H1 (cell line): ENCODE measurements at regions not wholly inside any gene's neighbourhood (a gene's known extent, or its start where the extent isn't known, plus 50 kb on each side); places are given as distances from the start of the nearest gene placed in this dataset.

ENCODE experiments used
- CTCF ChIA-PET: fragments of 300-600 bp; sonication (Branson Sonifier 250); formaldehyde crosslinking; loops from one replicate; lab custom pipeline; 2021; ENCODE audit not compliant: partially characterized antibody; lab: Charles Lee
- POLR2A ChIA-PET: fragments of 300-600 bp; sonication (Branson Sonifier 250); formaldehyde crosslinking; loops from one replicate; lab custom pipeline; 2021; ENCODE audit warnings: inconsistent platforms; ENCODE audit not compliant: partially characterized antibody; lab: Charles Lee
- DNase-seq, 2 experiments: peaks; one replicate each; pipeline versions ENCODE4 v3.0.0 to v3.0.0-alpha.2; 2010 to 2022; ENCODE audit warnings: low spot score in 2 of 2, low read depth in 1 of 2, mixed read lengths in 1 of 2
- FAIRE-seq: peaks from 2 replicates; lab custom pipeline; 2011; peaks lifted over from hg19 to GRCh38; lab: Jason Lieb, UNC
- H2AFZ ChIP-seq: 2 replicates; pipeline ENCODE4 v1.8.1; 2012; ENCODE audit warnings: low read length, inconsistent platforms
- H2AK5ac ChIP-seq: 2 replicates; pipeline ENCODE4 v1.6.1; 2013; ENCODE audit warnings: low read depth, low read length
- H2BK120ac ChIP-seq: replicated peaks from 2 replicates; pipeline ENCODE3; 2013; ENCODE audit warnings: low read depth, low read length, inconsistent platforms
- H2BK12ac ChIP-seq: 2 replicates; pipeline ENCODE4 v1.6.1; 2013; ENCODE audit warnings: low read depth, low read length
- H2BK15ac ChIP-seq: 2 replicates; pipeline ENCODE4 v1.6.1; 2013; ENCODE audit warnings: low read length
- H2BK20ac ChIP-seq: 2 replicates; pipeline ENCODE4 v1.6.1; 2013; ENCODE audit warnings: low read length
- H2BK5ac ChIP-seq: 2 replicates; pipeline ENCODE4 v1.6.1; 2013; ENCODE audit warnings: low read depth, low read length
- H3K14ac ChIP-seq: 2 replicates; pipeline ENCODE4 v1.6.1; 2013; ENCODE audit warnings: inconsistent platforms; ENCODE audit not compliant: insufficient read length
- H3K18ac ChIP-seq: 2 replicates; pipeline ENCODE4 v1.6.1; 2013; ENCODE audit warnings: low read length; ENCODE audit errors: extremely low read depth
- H3K23ac ChIP-seq: 2 replicates; pipeline ENCODE4 v1.6.1; 2013; ENCODE audit warnings: inconsistent platforms; ENCODE audit not compliant: insufficient read length
- H3K23me2 ChIP-seq: 2 replicates; pipeline ENCODE4 v1.6.1; 2013; ENCODE audit warnings: low read depth, low read length
- H3K27ac ChIP-seq: 2 replicates; pipeline ENCODE4 v1.6.1; 2011; ENCODE audit warnings: low read depth, low read length, inconsistent platforms
- H3K27me3 ChIP-seq, 4 experiments: replicated peaks in 1 of 4; 1 replicate in 1 of 4; 2 replicates in 3 of 4; pipeline versions ENCODE4 v1.6.1 to v1.8.1; 2011 to 2013; ENCODE audit warnings: low read length in 3 of 4, mild to moderate bottlenecking in 3 of 4, inconsistent platforms in 2 of 4, mixed read lengths in 2 of 4, moderate library complexity in 1 of 4; ENCODE audit not compliant: control insufficient read depth in 3 of 4, insufficient read depth in 3 of 4; ENCODE audit errors: extremely low read depth in 1 of 4
- H3K36me3 ChIP-seq, 4 experiments: 2 replicates each; pipeline versions ENCODE4 v1.6.1 to v1.8.1; 2011 to 2013; ENCODE audit warnings: mild to moderate bottlenecking in 4 of 4, low read length in 3 of 4, moderate library complexity in 2 of 4, control low read depth in 1 of 4, inconsistent platforms in 1 of 4; ENCODE audit not compliant: insufficient read depth in 4 of 4, control insufficient read depth in 2 of 4
- H3K4ac ChIP-seq: replicated peaks from 2 replicates; pipeline ENCODE3; 2013; ENCODE audit warnings: low read length, low read depth, mixed read lengths, inconsistent platforms; ENCODE audit not compliant: insufficient read length
- H3K4me1 ChIP-seq, 4 experiments: replicated peaks in 1 of 4; 1 replicate in 1 of 4; 2 replicates in 3 of 4; pipeline versions ENCODE4 v1.6.1 to v1.8.1; 2011 to 2013; ENCODE audit warnings: low read length in 3 of 4, inconsistent platforms in 2 of 4, mixed read lengths in 1 of 4; ENCODE audit not compliant: insufficient read depth in 4 of 4, control insufficient read depth in 3 of 4
- H3K4me2 ChIP-seq, 2 experiments: 2 replicates each; pipeline versions ENCODE4 v1.6.1 to v1.8.1; 2011 to 2013; ENCODE audit warnings: low read depth in 2 of 2, low read length in 2 of 2, control low read depth in 1 of 2, inconsistent platforms in 1 of 2, mild to moderate bottlenecking in 1 of 2; ENCODE audit not compliant: insufficient read depth in 1 of 2
- H3K4me3 ChIP-seq, 4 experiments: fragments of 200-600, 300-600 bp in 1 of 4; sonication (generic), shearing (Covaris generic), sonication (Bioruptor Twin) in 1 of 4; 2 replicates each; pipeline versions ENCODE4 v1.5.1 to v1.8.1; 2011 to 2016; ENCODE audit warnings: low read length in 4 of 4, low read depth in 3 of 4, control low read depth in 2 of 4, inconsistent platforms in 2 of 4, mild to moderate bottlenecking in 2 of 4, mixed read lengths in 1 of 4, moderate library complexity in 1 of 4; ENCODE audit not compliant: insufficient read depth in 2 of 4; ENCODE audit errors: extremely low read depth in 1 of 4
- H3K56ac ChIP-seq: replicated peaks from 2 replicates; pipeline ENCODE3; 2013; ENCODE audit warnings: low read depth, mild to moderate bottlenecking, mixed read lengths, low read length, inconsistent platforms; ENCODE audit not compliant: insufficient read length
- H3K79me1 ChIP-seq: 2 replicates; pipeline ENCODE4 v1.6.1; 2013; ENCODE audit warnings: low read depth, low read length, control low read depth
- H3K79me2 ChIP-seq, 2 experiments: 2 replicates each; pipeline versions ENCODE4 v1.6.1 to v1.8.1; 2012 to 2013; ENCODE audit warnings: low read length in 2 of 2, mild to moderate bottlenecking in 2 of 2, inconsistent platforms in 1 of 2; ENCODE audit not compliant: insufficient read depth in 2 of 2, control insufficient read depth in 1 of 2
- H3K9ac ChIP-seq, 4 experiments: replicated peaks in 1 of 4; 1 replicate in 1 of 4; 2 replicates in 3 of 4; pipeline versions ENCODE4 v1.6.1 to v1.8.1; 2011 to 2013; ENCODE audit warnings: low read depth in 3 of 4, low read length in 3 of 4, control low read depth in 2 of 4, mild to moderate bottlenecking in 2 of 4, moderate library complexity in 2 of 4, inconsistent platforms in 1 of 4; ENCODE audit errors: extremely low read depth in 1 of 4
- H3K9me3 ChIP-seq, 2 experiments: 2 replicates each; pipeline versions ENCODE4 v1.6.1 to v1.8.1; 2012 to 2013; ENCODE audit warnings: mild to moderate bottlenecking in 2 of 2, moderate library complexity in 2 of 2, control low read depth in 1 of 2, inconsistent platforms in 1 of 2, low read depth in 1 of 2, low read length in 1 of 2, mixed read lengths in 1 of 2; ENCODE audit not compliant: insufficient read depth in 2 of 2
- H4K20me1 ChIP-seq, 2 experiments: replicated peaks in 1 of 2; 2 replicates each; pipeline versions ENCODE3 to v1.8.1; 2011 to 2013; ENCODE audit warnings: inconsistent platforms in 2 of 2, low read length in 2 of 2, mild to moderate bottlenecking in 1 of 2; ENCODE audit not compliant: insufficient read depth in 2 of 2, control insufficient read depth in 1 of 2
- H4K5ac ChIP-seq: 2 replicates; pipeline ENCODE4 v1.6.1; 2013; ENCODE audit warnings: low read length, low read depth, mixed read lengths, inconsistent platforms; ENCODE audit not compliant: insufficient read length
- H4K8ac ChIP-seq: 2 replicates; pipeline ENCODE4 v1.8.0; 2013; ENCODE audit warnings: mild to moderate bottlenecking, moderate library complexity, low read length, inconsistent platforms; ENCODE audit not compliant: insufficient read depth; ENCODE audit errors: extremely low read depth
- H4K91ac ChIP-seq: replicated peaks from 2 replicates; pipeline ENCODE3; 2013; ENCODE audit warnings: low read length, mixed read lengths, inconsistent platforms; ENCODE audit not compliant: insufficient read length
- ASH2L ChIP-seq: fragments of 200-600, 300-600 bp; sonication (generic); IDR thresholded peaks from one replicate; pipeline ENCODE4 v1.7.1; 2017; ENCODE audit warnings: low read length
- BRCA1 ChIP-seq: IDR thresholded peaks from 2 replicates; pipeline ENCODE4 v1.6.1; 2012; ENCODE audit warnings: low read depth, low read length, improper control_type of control experiment
- CBX8 ChIP-seq: fragments of 300-800, 300-1000 bp; sonication (generic); IDR thresholded peaks from 2 replicates; pipeline ENCODE4 v1.7.1; 2016; ENCODE audit warnings: low read depth, low read length, borderline replicate concordance
- EZH2 ChIP-seq: fragments of 200-600 bp; sonication (generic); IDR thresholded peaks from 2 replicates; pipeline ENCODE4 v1.7.1; 2012; ENCODE audit warnings: low read depth, mild to moderate bottlenecking, moderate library complexity, low read length, inconsistent platforms; ENCODE audit not compliant: severe bottlenecking
- KDM5A ChIP-seq: fragments of 200-600 bp; IDR thresholded peaks from 2 replicates; pipeline ENCODE4 v1.7.1; 2012; ENCODE audit warnings: mild to moderate bottlenecking, low read length, inconsistent platforms, mixed read lengths
- SIX5 ChIP-seq: IDR thresholded peaks from 2 replicates; pipeline ENCODE4 v1.6.1; 2011; ENCODE audit warnings: mild to moderate bottlenecking, low read depth, low read length
- SP1 ChIP-seq: IDR thresholded peaks from 2 replicates; pipeline ENCODE4 v1.6.1; 2011; ENCODE audit warnings: low read depth, low read length
- ZNF274 ChIP-seq: IDR thresholded peaks from 2 replicates; pipeline ENCODE4 v1.7.0; 2012; ENCODE audit warnings: low read length, borderline replicate concordance; ENCODE audit errors: extremely low read depth
- WGBS, 2 experiments: shearing (Covaris generic) in 1 of 2; methylation state at CpG; one replicate each; pipeline versions ENCODE4 v1.1.6 to v1.1.7; 2013 to 2015; ENCODE audit warnings: low lambda C conversion rate in 2 of 2, mixed read lengths in 2 of 2, inconsistent platforms in 1 of 2, low coverage in 1 of 2, missing lambda C conversion rate in 1 of 2; ENCODE audit not compliant: insufficient replicate concordance in 2 of 2, insufficient coverage in 1 of 2, insufficient read length in 1 of 2; ENCODE audit errors: extremely low coverage in 1 of 2, missing lambda C conversion rate in 1 of 2; 5-methylcytosine and 5-hydroxymethylcytosine counted together

DNA sequence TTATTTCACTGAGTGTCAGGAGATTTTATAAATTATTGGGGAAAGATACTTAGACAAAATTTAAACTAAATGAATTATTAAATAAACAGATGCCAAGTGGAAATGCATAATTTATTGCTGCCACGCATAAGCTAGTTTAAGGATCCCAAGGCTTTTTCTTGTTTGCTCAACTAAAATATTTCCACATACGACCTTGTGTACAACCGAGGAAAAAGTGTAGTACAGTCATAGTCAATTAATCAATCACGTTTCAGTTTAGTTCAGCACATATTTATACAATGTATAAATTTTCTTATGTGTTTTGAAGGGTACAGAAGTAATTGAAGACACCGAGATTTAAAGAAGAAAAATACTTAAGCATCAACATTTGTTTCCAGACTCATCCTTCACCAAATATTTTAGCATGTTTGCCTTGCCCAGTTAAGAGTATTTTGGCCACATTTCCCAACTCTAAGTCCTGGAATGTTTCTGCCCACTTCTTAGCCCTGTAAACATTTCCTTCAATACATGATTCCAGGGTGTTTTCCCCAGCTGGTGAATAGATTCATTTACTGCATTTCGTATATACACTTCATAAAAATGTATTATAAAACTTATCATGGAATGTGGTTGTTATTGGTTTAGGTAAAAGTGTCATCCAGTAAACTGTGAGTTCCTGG, 652.9 kb downstream of the ELAVL2 start:
- Histone ChIP-seq H3K18ac (no peak overlapping the region), H3K36me3 (no peaks in the 10 kb centered on the region), H2BK20ac (no peak overlapping the region), H3K4me3 (no peak overlapping the region), H3K27ac (no peak overlapping the region), H3K79me2 (no peaks in the 10 kb centered on the region), H4K20me1 (no peaks in the 10 kb centered on the region), H4K5ac (no peak overlapping the region), H3K4me2 (no peak overlapping the region), H4K91ac (no peak overlapping the region), H3K23ac (no peak overlapping the region), H3K23me2 (no peaks in the 10 kb centered on the region; the same call in 1 of the 2 replicates), H3K9ac (no peak overlapping the region), H3K4me1 (no peaks in the 10 kb centered on the region), H3K79me1 (no peaks in the 10 kb centered on the region), H3K56ac (no peak overlapping the region), H2BK15ac (no peak overlapping the region), H3K4ac (no peak overlapping the region), H3K27me3 (no peaks in the 10 kb centered on the region), H4K8ac (no peak overlapping the region), H3K9me3 (peaks cover 0 to 3% of the 10 kb centered on the region in 2 experiments; a peak in 1 of 4 replicates), H2BK120ac (no peak overlapping the region), H3K14ac (no peak overlapping the region), H2BK12ac (no peak overlapping the region), H2AFZ (no peak overlapping the region), H2BK5ac (no peak overlapping the region), H2AK5ac (no peak overlapping the region)
- ChIA-PET CTCF (interaction anchor here (2.2 kb wide), 1 partner anchor 20 kb away, joined by 5 read pairs; no protein-coding TSS in a partner anchor), POLR2A (no interaction called here)
- 93% methylated on average over 6 of the region's 6 CpGs; no CpG with 5 or more reads in 1 of the 2 experiments for WGBS, 2 experiments
- no peak for DNase-seq
- FAIRE-seq, result no peak
- TF ChIP-seq KDM5A (no peak), SP1 (no peak), ASH2L (no peak), EZH2 (no peak), BRCA1 (no peak), ZNF274 (no peak), CBX8 (no peak), SIX5 (no peak)
